ENCODE measurements at regions not wholly inside any gene's neighbourhood (a gene's known extent, or its start where the extent isn't known, plus 50 kb on each side); places are given as distances from the start of the nearest gene placed in this dataset.
"Not testable (repeated sequence)": the region's sequence is repeated elsewhere in the genome, so short reads cannot be mapped to it uniquely, and the experiment has no call there.

DNA sequence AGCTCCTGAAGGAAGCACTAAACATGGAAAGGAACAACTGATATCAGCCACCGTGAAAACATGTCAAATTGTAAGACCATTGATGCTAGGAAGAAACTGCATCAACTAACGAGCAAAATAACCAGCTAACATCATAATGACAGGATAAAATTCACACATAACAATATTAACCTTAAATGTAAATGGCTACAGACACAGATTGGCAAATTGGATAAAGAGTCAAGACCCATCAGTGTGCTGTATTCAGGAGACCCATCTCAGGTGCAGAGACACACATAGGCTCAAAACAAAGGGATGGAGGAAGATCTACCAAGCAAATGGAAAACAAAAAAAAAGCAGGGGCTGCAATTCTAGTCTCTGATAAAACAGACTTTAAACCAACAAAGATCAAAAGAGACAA lies 67.4 kb upstream of the ZNF30 start:
- not testable (repeated sequence) for TF ChIP-seq USF2 (CRISPR knock-in tag; IDR thresholded peaks at IDR 0.05); SP1 (CRISPR knock-in tag; conservative IDR thresholded peaks at IDR 0.05); ZNF121 (CRISPR knock-in tag; IDR thresholded peaks at IDR 0.05); ESRRA (CRISPR knock-in tag; IDR thresholded peaks at IDR 0.05; ENCODE audit: borderline replicate concordance); ATF1 (CRISPR knock-in tag; IDR thresholded peaks at IDR 0.05); SMAD3 (CRISPR knock-in tag; IDR thresholded peaks at IDR 0.05; ENCODE audit: borderline replicate concordance); CBFB (CRISPR knock-in tag; IDR thresholded peaks at IDR 0.05; ENCODE audit: low read depth); KAT7 (CRISPR knock-in tag; IDR thresholded peaks at IDR 0.05; ENCODE audit: borderline replicate concordance)
- TF ChIP-seq, protein P1, sequence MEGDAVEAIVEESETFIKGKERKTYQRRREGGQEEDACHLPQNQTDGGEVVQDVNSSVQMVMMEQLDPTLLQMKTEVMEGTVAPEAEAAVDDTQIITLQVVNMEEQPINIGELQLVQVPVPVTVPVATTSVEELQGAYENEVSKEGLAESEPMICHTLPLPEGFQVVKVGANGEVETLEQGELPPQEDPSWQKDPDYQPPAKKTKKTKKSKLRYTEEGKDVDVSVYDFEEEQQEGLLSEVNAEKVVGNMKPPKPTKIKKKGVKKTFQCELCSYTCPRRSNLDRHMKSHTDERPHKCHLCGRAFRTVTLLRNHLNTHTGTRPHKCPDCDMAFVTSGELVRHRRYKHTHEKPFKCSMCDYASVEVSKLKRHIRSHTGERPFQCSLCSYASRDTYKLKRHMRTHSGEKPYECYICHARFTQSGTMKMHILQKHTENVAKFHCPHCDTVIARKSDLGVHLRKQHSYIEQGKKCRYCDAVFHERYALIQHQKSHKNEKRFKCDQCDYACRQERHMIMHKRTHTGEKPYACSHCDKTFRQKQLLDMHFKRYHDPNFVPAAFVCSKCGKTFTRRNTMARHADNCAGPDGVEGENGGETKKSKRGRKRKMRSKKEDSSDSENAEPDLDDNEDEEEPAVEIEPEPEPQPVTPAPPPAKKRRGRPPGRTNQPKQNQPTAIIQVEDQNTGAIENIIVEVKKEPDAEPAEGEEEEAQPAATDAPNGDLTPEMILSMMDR (IDR thresholded peaks at IDR 0.05) = not testable (repeated sequence)
- TF ChIP-seq, protein P2, sequence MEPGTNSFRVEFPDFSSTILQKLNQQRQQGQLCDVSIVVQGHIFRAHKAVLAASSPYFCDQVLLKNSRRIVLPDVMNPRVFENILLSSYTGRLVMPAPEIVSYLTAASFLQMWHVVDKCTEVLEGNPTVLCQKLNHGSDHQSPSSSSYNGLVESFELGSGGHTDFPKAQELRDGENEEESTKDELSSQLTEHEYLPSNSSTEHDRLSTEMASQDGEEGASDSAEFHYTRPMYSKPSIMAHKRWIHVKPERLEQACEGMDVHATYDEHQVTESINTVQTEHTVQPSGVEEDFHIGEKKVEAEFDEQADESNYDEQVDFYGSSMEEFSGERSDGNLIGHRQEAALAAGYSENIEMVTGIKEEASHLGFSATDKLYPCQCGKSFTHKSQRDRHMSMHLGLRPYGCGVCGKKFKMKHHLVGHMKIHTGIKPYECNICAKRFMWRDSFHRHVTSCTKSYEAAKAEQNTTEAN (CRISPR knock-in tag; IDR thresholded peaks at IDR 0.05) = not testable (repeated sequence)
- TF ChIP-seq, protein P3, sequence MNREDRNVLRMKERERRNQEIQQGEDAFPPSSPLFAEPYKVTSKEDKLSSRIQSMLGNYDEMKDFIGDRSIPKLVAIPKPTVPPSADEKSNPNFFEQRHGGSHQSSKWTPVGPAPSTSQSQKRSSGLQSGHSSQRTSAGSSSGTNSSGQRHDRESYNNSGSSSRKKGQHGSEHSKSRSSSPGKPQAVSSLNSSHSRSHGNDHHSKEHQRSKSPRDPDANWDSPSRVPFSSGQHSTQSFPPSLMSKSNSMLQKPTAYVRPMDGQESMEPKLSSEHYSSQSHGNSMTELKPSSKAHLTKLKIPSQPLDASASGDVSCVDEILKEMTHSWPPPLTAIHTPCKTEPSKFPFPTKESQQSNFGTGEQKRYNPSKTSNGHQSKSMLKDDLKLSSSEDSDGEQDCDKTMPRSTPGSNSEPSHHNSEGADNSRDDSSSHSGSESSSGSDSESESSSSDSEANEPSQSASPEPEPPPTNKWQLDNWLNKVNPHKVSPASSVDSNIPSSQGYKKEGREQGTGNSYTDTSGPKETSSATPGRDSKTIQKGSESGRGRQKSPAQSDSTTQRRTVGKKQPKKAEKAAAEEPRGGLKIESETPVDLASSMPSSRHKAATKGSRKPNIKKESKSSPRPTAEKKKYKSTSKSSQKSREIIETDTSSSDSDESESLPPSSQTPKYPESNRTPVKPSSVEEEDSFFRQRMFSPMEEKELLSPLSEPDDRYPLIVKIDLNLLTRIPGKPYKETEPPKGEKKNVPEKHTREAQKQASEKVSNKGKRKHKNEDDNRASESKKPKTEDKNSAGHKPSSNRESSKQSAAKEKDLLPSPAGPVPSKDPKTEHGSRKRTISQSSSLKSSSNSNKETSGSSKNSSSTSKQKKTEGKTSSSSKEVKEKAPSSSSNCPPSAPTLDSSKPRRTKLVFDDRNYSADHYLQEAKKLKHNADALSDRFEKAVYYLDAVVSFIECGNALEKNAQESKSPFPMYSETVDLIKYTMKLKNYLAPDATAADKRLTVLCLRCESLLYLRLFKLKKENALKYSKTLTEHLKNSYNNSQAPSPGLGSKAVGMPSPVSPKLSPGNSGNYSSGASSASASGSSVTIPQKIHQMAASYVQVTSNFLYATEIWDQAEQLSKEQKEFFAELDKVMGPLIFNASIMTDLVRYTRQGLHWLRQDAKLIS (CRISPR knock-in tag; IDR thresholded peaks at IDR 0.05; ENCODE audit: borderline replicate concordance) = not testable (repeated sequence)
- TF ChIP-seq, protein P4, sequence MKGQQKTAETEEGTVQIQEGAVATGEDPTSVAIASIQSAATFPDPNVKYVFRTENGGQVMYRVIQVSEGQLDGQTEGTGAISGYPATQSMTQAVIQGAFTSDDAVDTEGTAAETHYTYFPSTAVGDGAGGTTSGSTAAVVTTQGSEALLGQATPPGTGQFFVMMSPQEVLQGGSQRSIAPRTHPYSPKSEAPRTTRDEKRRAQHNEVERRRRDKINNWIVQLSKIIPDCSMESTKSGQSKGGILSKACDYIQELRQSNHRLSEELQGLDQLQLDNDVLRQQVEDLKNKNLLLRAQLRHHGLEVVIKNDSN (CRISPR knock-in tag; IDR thresholded peaks at IDR 0.05) = not testable (repeated sequence)
- TF ChIP-seq, protein P5, sequence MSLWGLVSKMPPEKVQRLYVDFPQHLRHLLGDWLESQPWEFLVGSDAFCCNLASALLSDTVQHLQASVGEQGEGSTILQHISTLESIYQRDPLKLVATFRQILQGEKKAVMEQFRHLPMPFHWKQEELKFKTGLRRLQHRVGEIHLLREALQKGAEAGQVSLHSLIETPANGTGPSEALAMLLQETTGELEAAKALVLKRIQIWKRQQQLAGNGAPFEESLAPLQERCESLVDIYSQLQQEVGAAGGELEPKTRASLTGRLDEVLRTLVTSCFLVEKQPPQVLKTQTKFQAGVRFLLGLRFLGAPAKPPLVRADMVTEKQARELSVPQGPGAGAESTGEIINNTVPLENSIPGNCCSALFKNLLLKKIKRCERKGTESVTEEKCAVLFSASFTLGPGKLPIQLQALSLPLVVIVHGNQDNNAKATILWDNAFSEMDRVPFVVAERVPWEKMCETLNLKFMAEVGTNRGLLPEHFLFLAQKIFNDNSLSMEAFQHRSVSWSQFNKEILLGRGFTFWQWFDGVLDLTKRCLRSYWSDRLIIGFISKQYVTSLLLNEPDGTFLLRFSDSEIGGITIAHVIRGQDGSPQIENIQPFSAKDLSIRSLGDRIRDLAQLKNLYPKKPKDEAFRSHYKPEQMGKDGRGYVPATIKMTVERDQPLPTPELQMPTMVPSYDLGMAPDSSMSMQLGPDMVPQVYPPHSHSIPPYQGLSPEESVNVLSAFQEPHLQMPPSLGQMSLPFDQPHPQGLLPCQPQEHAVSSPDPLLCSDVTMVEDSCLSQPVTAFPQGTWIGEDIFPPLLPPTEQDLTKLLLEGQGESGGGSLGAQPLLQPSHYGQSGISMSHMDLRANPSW (CRISPR knock-in tag; conservative IDR thresholded peaks at IDR 0.05; ENCODE audit: low read depth) = not testable (repeated sequence)
